GM12878 (cell line): ENCODE measurements at regions not wholly inside any gene's neighbourhood (a gene's known extent, or its start where the extent isn't known, plus 50 kb on each side); places are given as distances from the start of the nearest gene placed in this dataset.

Experiments used
- ATAC-seq: fragments of 200-7000 bp; cut with Tn5 transposase; 3 replicates; pipeline ENCODE4 v1.9.1; 2020; ENCODE audit warnings: mild to moderate bottlenecking, moderate library complexity
- BruUV-seq: library from RNA; stranded (reverse); fragments of 400-500 nt; replicated peaks from 2 replicates; lab custom pipeline; 2021; lab: Mats Ljungman, UMichigan
- CTCF ChIA-PET: fragments of 300-600 bp; sonication (Branson Sonifier 250); formaldehyde crosslinking; extraction: SDS; loops from one replicate; lab custom pipeline; 2021; ENCODE audit warnings: inconsistent platforms; lab: Yijun Ruan, JAX
- POLR2A ChIA-PET: fragments of 350-600 bp; formaldehyde crosslinking; extraction: SDS; loops from one replicate; lab custom pipeline; 2021; ENCODE audit warnings: inconsistent platforms; lab: Charles Lee
- RAD21 ChIA-PET: fragments of 300-600 bp; sonication (Branson Sonifier 250); formaldehyde crosslinking; loops from one replicate; lab custom pipeline; 2023; ENCODE audit warnings: antibody characterized with exemption; ENCODE audit not compliant: unreplicated experiment; lab: Charles Lee
- SMC1A ChIA-PET: fragments of 300-600 bp; sonication (Branson Sonifier 250); formaldehyde crosslinking; loops from one replicate; lab custom pipeline; 2023; ENCODE audit not compliant: unreplicated experiment, uncharacterized antibody; lab: Charles Lee
- DNase-seq: peaks from one replicate; pipeline ENCODE4 v3.0.0-alpha.2; 2011; ENCODE audit warnings: low read depth, low spot score
- FAIRE-seq: peaks from 3 replicates; lab custom pipeline; 2011; peaks lifted over from hg19 to GRCh38; lab: Jason Lieb, UNC
- H2AFZ ChIP-seq: 2 replicates; pipeline ENCODE4 v1.6.0; 2011; ENCODE audit warnings: low read depth, low read length, control low read depth; ENCODE audit not compliant: control insufficient read depth
- H3K27ac ChIP-seq: 2 replicates; pipeline ENCODE4 v1.5.1; 2011; ENCODE audit warnings: control low read depth; ENCODE audit not compliant: control insufficient read depth, insufficient read depth
- H3K27me3 ChIP-seq, 2 experiments: replicated peaks in 1 of 2; 2 replicates each; pipeline versions ENCODE4 v1.6.0 to v1.6.1; 2011; ENCODE audit warnings: low read length in 1 of 2; ENCODE audit not compliant: control insufficient read depth in 2 of 2, insufficient read depth in 2 of 2
- H3K36me3 ChIP-seq, 2 experiments: 2 replicates each; pipeline ENCODE4 v1.5.1; 2011; ENCODE audit warnings: low read length in 1 of 2; ENCODE audit not compliant: control insufficient read depth in 2 of 2, insufficient read depth in 2 of 2
- H3K4me1 ChIP-seq: 2 replicates; pipeline ENCODE4 v1.6.1; 2011; ENCODE audit warnings: mild to moderate bottlenecking, low read length, moderate library complexity, mixed read lengths; ENCODE audit not compliant: control insufficient read depth, insufficient read depth
- H3K4me2 ChIP-seq: 2 replicates; pipeline ENCODE4 v1.6.0; 2011; ENCODE audit warnings: control low read depth; ENCODE audit not compliant: control insufficient read depth, insufficient read depth
- H3K4me3 ChIP-seq: fragments of 200-600 bp; sonication (generic); 2 replicates; pipeline ENCODE4 v1.5.1; 2016
- H3K79me2 ChIP-seq: 2 replicates; pipeline ENCODE4 v1.6.0; 2011; ENCODE audit warnings: low read length; ENCODE audit not compliant: control insufficient read depth, insufficient read depth
- H3K9ac ChIP-seq: 2 replicates; pipeline ENCODE4 v1.8.0; 2011; ENCODE audit warnings: low read length, control low read depth, mixed read lengths; ENCODE audit not compliant: control insufficient read depth, insufficient read depth
- H3K9me3 ChIP-seq: replicated peaks from 3 replicates; pipeline ENCODE4 v1.5.1; 2011; ENCODE audit warnings: mild to moderate bottlenecking, low read length; ENCODE audit not compliant: control insufficient read depth, insufficient read depth
- H4K20me1 ChIP-seq: 2 replicates; pipeline ENCODE4 v1.6.0; 2011; ENCODE audit not compliant: control insufficient read depth, insufficient read depth
- BCL11A ChIP-seq: IDR thresholded peaks from 2 replicates; pipeline ENCODE4 v1.6.1; 2011; ENCODE audit warnings: low read depth, low read length
- ELK1 ChIP-seq: IDR thresholded peaks from 2 replicates; pipeline ENCODE4 v1.6.1; 2012; ENCODE audit warnings: low read depth, low read length, improper control_type of control experiment
- MTA3 ChIP-seq: IDR thresholded peaks from 2 replicates; pipeline ENCODE4 v1.6.1; 2012; ENCODE audit warnings: low read length, inconsistent platforms, borderline replicate concordance
- NFIC ChIP-seq: IDR thresholded peaks from 2 replicates; pipeline ENCODE4 v1.6.1; 2012; ENCODE audit warnings: low read depth, mild to moderate bottlenecking, inconsistent platforms, low read length, moderate library complexity
- NFXL1 ChIP-seq: fragments of 450-650 bp; IDR thresholded peaks from 2 replicates; pipeline ENCODE4 v1.6.1; 2017; ENCODE audit warnings: antibody characterized with exemption, mild to moderate bottlenecking, borderline replicate concordance
- PAX5 ChIP-seq: IDR thresholded peaks from 2 replicates; pipeline ENCODE4 v1.6.1; 2011; ENCODE audit warnings: low read depth, low read length, borderline replicate concordance
- SUZ12 ChIP-seq: fragments of 200-600 bp; sonication (generic); IDR thresholded peaks from one replicate; pipeline ENCODE4 v1.6.1; 2018; ENCODE audit warnings: antibody characterized with exemption, mild to moderate bottlenecking; ENCODE audit not compliant: unreplicated experiment
- ZBED1 ChIP-seq: IDR thresholded peaks from 2 replicates; pipeline ENCODE4 v1.6.1; 2016; ENCODE audit warnings: borderline replicate concordance
- WGBS: methylation state at CpG from one replicate; pipeline ENCODE4 v1.1.6; 2016; ENCODE audit warnings: low lambda C conversion rate; ENCODE audit not compliant: insufficient replicate concordance, insufficient coverage; ENCODE audit errors: missing lambda C conversion rate; 5-methylcytosine and 5-hydroxymethylcytosine counted together
- in situ Hi-C: fragments of 300-500 bp; cut with MboI; formaldehyde crosslinking; loops from 9 replicates; pipeline ENCODE4 v1.14.3; 2018; ENCODE audit warnings: mixed read lengths
- intact Hi-C: fragments of 100-400 bp; cut with micrococcal nuclease; formaldehyde crosslinking; loops from one replicate; pipeline ENCODE4 v1.14.2; 2022; ENCODE audit not compliant: unreplicated experiment
- TF ChIP-seq, protein P1 (sequence below): IDR thresholded peaks from 2 replicates; pipeline ENCODE4 v1.6.1; 2011; ENCODE audit warnings: borderline replicate concordance, low read depth, mild to moderate bottlenecking, moderate library complexity, low read length; ENCODE audit not compliant: insufficient read depth, poor library complexity, severe bottlenecking

GRCh38 chr21:27581168-27581567 is 614.3 kb upstream of the ADAMTS5 start (continued):
- no peak for TF ChIP-seq MTA3
- TF ChIP-seq NFXL1, result no peak
- TF ChIP-seq ZBED1, result no peak
- TF ChIP-seq BCL11A, result no peak
- TF ChIP-seq NFIC, result no peak
- no peak for TF ChIP-seq SUZ12
- no peak for TF ChIP-seq ELK1
- no peak for TF ChIP-seq PAX5

- no peak overlapping the region for H3K4me2 ChIP-seq
- no peaks in the 10 kb centered on the region for H3K4me1 ChIP-seq
- H3K9ac ChIP-seq, result no peak overlapping the region
- no peak for FAIRE-seq
- H3K27me3 ChIP-seq, result no peaks in the 10 kb centered on the region
- CTCF ChIA-PET, result no interaction called here
- H3K27ac ChIP-seq, result no peak overlapping the region
- no peaks in the 10 kb centered on the region for H3K36me3 ChIP-seq
- no TSS peak for BruUV-seq
- SMC1A ChIA-PET, result no interaction called here
- POLR2A ChIA-PET, result no interaction called here
- H3K79me2 ChIP-seq, result no peaks in the 10 kb centered on the region
- H4K20me1 ChIP-seq, result no peaks in the 10 kb centered on the region
- 0% methylated on average over 1 of the region's 1 CpG for WGBS
- RAD21 ChIA-PET, result no interaction called here
- TF ChIP-seq, protein P1, sequence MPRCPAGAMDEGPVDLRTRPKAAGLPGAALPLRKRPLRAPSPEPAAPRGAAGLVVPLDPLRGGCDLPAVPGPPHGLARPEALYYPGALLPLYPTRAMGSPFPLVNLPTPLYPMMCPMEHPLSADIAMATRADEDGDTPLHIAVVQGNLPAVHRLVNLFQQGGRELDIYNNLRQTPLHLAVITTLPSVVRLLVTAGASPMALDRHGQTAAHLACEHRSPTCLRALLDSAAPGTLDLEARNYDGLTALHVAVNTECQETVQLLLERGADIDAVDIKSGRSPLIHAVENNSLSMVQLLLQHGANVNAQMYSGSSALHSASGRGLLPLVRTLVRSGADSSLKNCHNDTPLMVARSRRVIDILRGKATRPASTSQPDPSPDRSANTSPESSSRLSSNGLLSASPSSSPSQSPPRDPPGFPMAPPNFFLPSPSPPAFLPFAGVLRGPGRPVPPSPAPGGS, result no peak
- TF ChIP-seq, all 136 proteins: peak for 0
- H2AFZ ChIP-seq, result no peak overlapping the region
- DNase-seq (no peak), ATAC-seq (no peak)
- no peaks in the 10 kb centered on the region for H3K9me3 ChIP-seq
- in situ Hi-C loops, result no loop called here
- intact Hi-C loops, result no loop called here
- no peak overlapping the region for H3K4me3 ChIP-seq
Observed at GRCh38 chr21:27580276-27580675, 613.4 kb upstream of the ADAMTS5 start.
